IPS-15b (cell line): ENCODE measurements at regions not wholly inside any gene's neighbourhood (a gene's known extent, or its start where the extent isn't known, plus 50 kb on each side); places are given as distances from the start of the nearest gene placed in this dataset.
"Not testable (repeated sequence)": the region's sequence is repeated elsewhere in the genome, so short reads cannot be mapped to it uniquely, and the experiment has no call there.

Source experiments
- H3K27me3 ChIP-seq: one replicate; pipeline ENCODE4 v1.6.1; 2013; ENCODE audit warnings: low read length; ENCODE audit not compliant: control insufficient read depth, insufficient read depth
- H3K36me3 ChIP-seq: one replicate; pipeline ENCODE4 v1.6.1; 2013; ENCODE audit warnings: low read length; ENCODE audit not compliant: control insufficient read depth, insufficient read depth
- H3K4me1 ChIP-seq: one replicate; pipeline ENCODE4 v1.6.1; 2013; ENCODE audit warnings: mild to moderate bottlenecking, low read length; ENCODE audit not compliant: control insufficient read depth, insufficient read depth
- H3K4me3 ChIP-seq: one replicate; pipeline ENCODE4 v1.5.1; 2013; ENCODE audit warnings: low read depth, low read length
- H3K9ac ChIP-seq: one replicate; pipeline ENCODE4 v1.6.1; 2013; ENCODE audit warnings: low read depth, mild to moderate bottlenecking, low read length
- H3K9me3 ChIP-seq: one replicate; pipeline ENCODE4 v1.6.1; 2013; ENCODE audit warnings: mild to moderate bottlenecking, low read length; ENCODE audit not compliant: control insufficient read depth, insufficient read depth

DNA sequence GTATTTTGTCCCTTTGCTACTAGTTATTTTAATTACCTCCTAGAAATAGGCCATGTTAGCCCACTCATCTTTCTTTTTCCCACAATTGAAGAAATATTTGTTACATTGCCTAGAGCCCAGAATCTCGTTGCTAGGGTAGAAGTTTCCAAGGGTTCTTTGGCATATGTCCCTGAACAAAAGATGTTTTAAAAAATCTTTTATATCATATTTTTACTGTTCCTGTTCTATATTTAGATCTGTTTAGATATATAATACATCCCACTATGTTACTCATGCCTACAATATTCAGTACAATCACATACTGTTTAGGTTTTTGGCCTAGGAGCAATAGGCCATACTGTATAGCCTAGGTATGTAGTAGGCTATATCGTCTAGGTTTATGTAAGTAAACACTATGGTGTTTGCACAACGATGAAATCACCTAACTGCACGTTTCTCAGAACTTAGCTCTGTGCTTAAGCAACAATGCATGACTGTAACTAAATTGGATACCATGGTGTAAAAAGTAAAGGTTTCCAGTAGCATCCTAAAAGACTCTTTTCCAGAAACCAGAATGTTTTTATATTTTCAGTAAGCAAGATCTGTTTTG is 236.0 kb upstream of the SLIT2 start:
- H3K9ac ChIP-seq = no peak overlapping the region
- no peaks in the 10 kb centered on the region for H3K4me1 ChIP-seq
- no peaks in the 10 kb centered on the region for H3K36me3 ChIP-seq
- no peaks in the 10 kb centered on the region for H3K27me3 ChIP-seq
- H3K9me3 ChIP-seq = no peaks in the 10 kb centered on the region
- no peak overlapping the region for H3K4me3 ChIP-seq

DNA sequence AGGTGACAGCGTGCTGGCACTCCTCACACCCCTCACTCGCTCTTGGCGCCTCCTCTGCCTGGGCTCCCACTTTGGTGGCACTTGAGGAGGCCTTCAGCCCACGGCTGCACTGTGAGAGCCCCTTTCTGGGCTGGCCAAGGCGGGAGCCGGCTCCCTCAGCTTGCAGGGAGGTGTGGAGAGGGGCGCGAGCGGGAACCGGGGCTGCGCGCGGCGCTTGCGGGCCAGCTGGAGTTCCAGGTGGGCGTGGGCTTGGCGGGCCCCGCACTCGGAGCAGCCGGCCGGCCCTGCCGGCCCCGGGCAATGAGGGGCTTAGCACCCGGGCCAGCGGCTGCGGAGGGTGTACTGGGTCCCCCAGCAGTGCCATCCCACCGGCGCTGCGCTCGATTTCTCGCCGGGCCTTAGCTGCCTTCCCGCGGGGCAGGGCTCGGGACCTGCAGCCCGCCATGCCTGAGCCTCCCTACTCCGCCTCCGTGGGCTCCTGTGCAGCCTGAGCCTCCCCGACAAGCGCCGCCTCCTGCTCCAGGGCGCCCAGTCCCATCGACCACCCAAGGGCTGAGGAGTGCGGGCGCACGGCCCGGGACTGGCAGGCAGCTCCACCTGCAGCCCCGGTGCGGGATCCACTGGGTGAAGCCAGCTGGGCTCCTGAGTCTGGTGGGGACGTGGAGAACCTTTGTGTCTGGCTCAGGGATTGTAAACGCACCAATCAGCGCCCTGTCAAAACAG is 247.7 kb upstream of the SLIT2 start:
- not testable (repeated sequence) for H3K9ac ChIP-seq, H3K4me1 ChIP-seq, H3K36me3 ChIP-seq, H3K9me3 ChIP-seq, H3K4me3 ChIP-seq, H3K27me3 ChIP-seq

DNA sequence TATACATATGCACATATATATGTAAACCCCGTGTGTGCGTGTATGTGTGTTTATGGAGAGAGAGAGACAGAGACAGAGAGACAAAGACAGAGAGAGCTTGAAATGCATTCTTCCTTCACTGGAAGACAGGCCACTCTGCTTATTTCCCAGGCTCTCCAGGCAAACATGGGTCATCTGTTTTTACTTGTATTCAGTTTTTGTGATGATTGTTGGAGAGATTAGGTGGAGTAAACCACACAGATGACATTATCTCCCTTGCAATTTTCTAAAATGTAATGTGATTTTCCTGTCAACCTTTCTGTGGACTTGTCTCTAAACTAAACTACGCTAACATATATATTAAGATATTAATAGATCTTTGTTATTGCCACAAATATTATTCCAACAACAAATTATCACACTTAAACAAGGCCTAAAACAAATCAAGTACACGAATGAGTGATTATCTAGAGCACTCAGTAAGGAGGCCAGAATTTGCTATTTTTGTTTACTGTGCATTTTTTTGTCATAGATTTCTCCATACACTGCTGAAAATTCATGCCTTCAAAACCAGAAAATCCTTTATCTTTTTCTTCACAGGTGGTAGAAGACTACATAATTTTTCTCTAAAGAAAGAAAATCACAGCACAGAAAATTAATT is 251.8 kb upstream of the SLIT2 start:
- Histone ChIP-seq H3K9ac (no peak overlapping the region), H3K27me3 (no peaks in the 10 kb centered on the region), H3K9me3 (no peaks in the 10 kb centered on the region)

DNA sequence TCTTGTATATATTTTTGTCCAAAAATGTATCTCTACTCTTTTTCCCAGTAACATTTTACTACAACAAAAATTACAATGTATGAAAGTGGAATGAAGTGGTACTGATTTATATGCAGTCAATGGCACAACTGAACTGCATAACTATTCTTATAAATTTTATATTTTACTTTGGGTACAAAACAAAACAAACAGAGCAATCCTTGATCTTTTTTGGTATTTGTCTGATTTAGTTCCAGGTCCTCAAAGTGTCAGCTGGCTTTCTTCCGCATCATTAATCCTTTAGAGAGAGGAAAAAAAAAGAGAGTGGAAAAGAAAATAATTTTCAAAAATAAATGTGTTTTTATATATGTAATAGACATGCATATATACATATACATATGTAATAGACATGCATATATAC is 252.4 kb upstream of the SLIT2 start:
- Histone ChIP-seq H3K9ac (no peak overlapping the region), H3K9me3 (no peaks in the 10 kb centered on the region), H3K27me3 (no peaks in the 10 kb centered on the region), H3K36me3 (no peaks in the 10 kb centered on the region), H3K4me3 (no peak overlapping the region), H3K4me1 (no peaks in the 10 kb centered on the region)

More for the DNA sequence above, 251.8 kb upstream of the SLIT2 start:
- H3K4me3 ChIP-seq = no peak overlapping the region
- no peaks in the 10 kb centered on the region for H3K4me1 ChIP-seq
- no peaks in the 10 kb centered on the region for H3K36me3 ChIP-seq

- Histone ChIP-seq H3K9ac (no peak overlapping the region), H3K9me3 (no peaks in the 10 kb centered on the region), H3K4me1 (no peaks in the 10 kb centered on the region), H3K27me3 (no peaks in the 10 kb centered on the region), H3K4me3 (no peak overlapping the region), H3K36me3 (no peaks in the 10 kb centered on the region)
Measured at GRCh38 chr4:19993242-19993641, 258.5 kb upstream of the SLIT2 start.

- Histone ChIP-seq H3K9me3 (no peaks in the 10 kb centered on the region), H3K4me3 (no peak overlapping the region), H3K27me3 (no peaks in the 10 kb centered on the region), H3K9ac (no peak overlapping the region), H3K36me3 (no peaks in the 10 kb centered on the region), H3K4me1 (no peaks in the 10 kb centered on the region)
Measured at GRCh38 chr4:19992471-19993093, 259.1 kb upstream of the SLIT2 start.

- Histone ChIP-seq H3K9me3 (no peaks in the 10 kb centered on the region), H3K27me3 (no peaks in the 10 kb centered on the region), H3K4me1 (no peaks in the 10 kb centered on the region), H3K36me3 (no peaks in the 10 kb centered on the region), H3K9ac (no peak overlapping the region), H3K4me3 (no peak overlapping the region)
Measured at GRCh38 chr4:19987746-19988145, 264.0 kb upstream of the SLIT2 start.

GRCh38 chr4:19983072-19983471 is 268.6 kb upstream of the SLIT2 start:
- H3K9ac ChIP-seq = no peak overlapping the region
- no peaks in the 10 kb centered on the region for H3K9me3 ChIP-seq
- no peak overlapping the region for H3K4me3 ChIP-seq
- H3K27me3 ChIP-seq = no peaks in the 10 kb centered on the region
- H3K4me1 ChIP-seq = no peaks in the 10 kb centered on the region
- no peaks in the 10 kb centered on the region for H3K36me3 ChIP-seq

GRCh38 chr4:19982556-19982955 is 269.1 kb upstream of the SLIT2 start:
- Histone ChIP-seq H3K4me3 (no peak overlapping the region), H3K9ac (no peak overlapping the region), H3K27me3 (no peaks in the 10 kb centered on the region), H3K36me3 (no peaks in the 10 kb centered on the region), H3K4me1 (no peaks in the 10 kb centered on the region), H3K9me3 (no peaks in the 10 kb centered on the region)

- no peaks in the 10 kb centered on the region for H3K4me1 ChIP-seq
- no peak overlapping the region for H3K4me3 ChIP-seq
- H3K27me3 ChIP-seq = no peaks in the 10 kb centered on the region
- H3K36me3 ChIP-seq = no peaks in the 10 kb centered on the region
- no peak overlapping the region for H3K9ac ChIP-seq
- no peaks in the 10 kb centered on the region for H3K9me3 ChIP-seq
Measured at GRCh38 chr4:19971829-19972228, 279.9 kb upstream of the SLIT2 start.

DNA sequence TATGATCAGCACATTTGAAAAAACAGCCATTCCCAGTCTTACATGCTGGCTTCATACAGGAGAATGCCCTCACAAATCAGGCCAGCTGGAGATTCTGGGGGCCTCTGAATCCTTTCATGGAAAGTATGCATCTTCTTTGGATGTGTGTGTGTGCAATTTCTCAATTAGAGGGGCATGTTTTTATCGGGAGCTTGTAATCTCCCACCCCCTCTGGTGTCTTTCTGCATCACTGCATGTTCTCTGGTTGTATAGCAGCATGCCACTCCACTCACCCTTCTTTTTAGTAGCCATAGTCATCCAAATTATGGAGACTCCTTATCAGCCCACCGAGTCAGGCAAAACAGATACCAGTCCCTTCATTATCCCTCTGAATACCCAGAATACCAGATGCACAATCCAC is 282.2 kb upstream of the SLIT2 start:
- H3K9ac ChIP-seq = no peak overlapping the region
- H3K4me3 ChIP-seq = no peak overlapping the region
- no peaks in the 10 kb centered on the region for H3K9me3 ChIP-seq
- no peaks in the 10 kb centered on the region for H3K27me3 ChIP-seq
- H3K4me1 ChIP-seq = no peaks in the 10 kb centered on the region
- no peaks in the 10 kb centered on the region for H3K36me3 ChIP-seq

DNA sequence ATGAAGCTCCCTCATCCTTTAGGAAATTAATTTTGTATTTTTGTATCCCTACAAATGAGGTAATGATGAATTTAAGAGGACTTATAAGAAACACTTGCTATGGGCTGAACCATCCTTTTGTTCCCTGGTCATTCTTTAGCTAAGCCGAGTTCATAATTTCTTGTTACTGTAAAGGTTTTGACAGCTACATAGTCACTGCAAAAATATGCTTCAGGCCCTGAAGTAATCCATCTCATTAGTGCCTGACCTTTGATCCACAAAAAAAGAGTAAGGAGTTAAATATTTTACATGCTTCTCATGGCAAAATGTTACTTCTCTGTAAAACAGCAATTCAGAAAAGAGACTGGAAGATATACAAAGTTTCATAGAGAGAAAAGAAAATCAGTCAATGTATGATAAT is 290.6 kb upstream of the SLIT2 start:
- Histone ChIP-seq H3K9me3 (no peaks in the 10 kb centered on the region), H3K27me3 (no peaks in the 10 kb centered on the region), H3K9ac (no peak overlapping the region), H3K36me3 (no peaks in the 10 kb centered on the region), H3K4me1 (no peaks in the 10 kb centered on the region), H3K4me3 (no peak overlapping the region)
